IMR-90 (cell line): ENCODE measurements at regions not wholly inside any gene's neighbourhood (a gene's known extent, or its start where the extent isn't known, plus 50 kb on each side); places are given as distances from the start of the nearest gene placed in this dataset.

Experiments
- ATAC-seq: fragments of 200-7000 bp; cut with Tn5 transposase; 2 replicates; pipeline ENCODE4 v1.9.1; 2020; ENCODE audit warnings: low read depth, mild to moderate bottlenecking, moderate library complexity
- BruUV-seq: library from RNA; stranded (reverse); fragments of 400-500 nt; replicated peaks from 2 replicates; lab custom pipeline; 2021; lab: Mats Ljungman, UMichigan
- CTCF ChIA-PET: fragments of 300-600 bp; formaldehyde crosslinking; extraction: SDS; loops from one replicate; lab custom pipeline; 2021; ENCODE audit warnings: antibody characterized with exemption; lab: Yijun Ruan, JAX
- POLR2A ChIA-PET: fragments of 300-600 bp; sonication (Branson Sonifier 250); formaldehyde crosslinking; loops from one replicate; lab custom pipeline; 2022; ENCODE audit warnings: antibody characterized with exemption; ENCODE audit not compliant: unreplicated experiment; lab: Charles Lee
- DNase-seq: peaks from one replicate; pipeline ENCODE4 v3.0.0; 2013
- H2AFZ ChIP-seq: replicated peaks from 2 replicates; pipeline ENCODE3; 2013; ENCODE audit warnings: low read length, mild to moderate bottlenecking; ENCODE audit not compliant: poor library complexity
- H2AK5ac ChIP-seq: 2 replicates; pipeline ENCODE4 v1.6.1; 2013; ENCODE audit warnings: low read depth, low read length, inconsistent platforms
- H2AK9ac ChIP-seq: replicated peaks from 2 replicates; pipeline ENCODE3; 2013; ENCODE audit warnings: mild to moderate bottlenecking, low read depth, low read length, moderate library complexity; ENCODE audit not compliant: poor library complexity
- H2BK120ac ChIP-seq: 2 replicates; pipeline ENCODE4 v1.6.1; 2013; ENCODE audit warnings: low read depth, low read length, inconsistent platforms
- H2BK15ac ChIP-seq: 3 replicates; pipeline ENCODE4 v1.6.1; 2013; ENCODE audit warnings: low read depth, low read length, inconsistent platforms
- H2BK20ac ChIP-seq: 2 replicates; pipeline ENCODE4 v1.6.1; 2013; ENCODE audit warnings: low read depth, mild to moderate bottlenecking, inconsistent platforms, low read length, moderate library complexity
- H2BK5ac ChIP-seq: 2 replicates; pipeline ENCODE4 v1.6.1; 2013; ENCODE audit warnings: mild to moderate bottlenecking, low read depth, low read length, inconsistent platforms; ENCODE audit not compliant: poor library complexity, severe bottlenecking
- H3K14ac ChIP-seq: replicated peaks from 2 replicates; pipeline ENCODE4 v1.6.1; 2013; ENCODE audit warnings: low read depth, low read length, inconsistent platforms
- H3K18ac ChIP-seq: 2 replicates; pipeline ENCODE4 v1.6.1; 2013; ENCODE audit warnings: low read depth, low read length, control low read depth
- H3K23ac ChIP-seq: 2 replicates; pipeline ENCODE4 v1.6.1; 2013; ENCODE audit warnings: low read depth, low read length, inconsistent platforms
- H3K27ac ChIP-seq: 2 replicates; pipeline ENCODE4 v1.5.1; 2013; ENCODE audit warnings: mild to moderate bottlenecking, control low read depth, low read length; ENCODE audit not compliant: insufficient read depth
- H3K27me3 ChIP-seq: 2 replicates; pipeline ENCODE4 v1.6.1; 2013; ENCODE audit warnings: low read length; ENCODE audit not compliant: control insufficient read depth, insufficient read depth
- H3K36me3 ChIP-seq: 2 replicates; pipeline ENCODE4 v1.6.1; 2013; ENCODE audit warnings: low read length, mixed read lengths; ENCODE audit not compliant: control insufficient read depth, insufficient read depth
- H3K4ac ChIP-seq: 2 replicates; pipeline ENCODE4 v1.6.1; 2013; ENCODE audit warnings: low read depth, low read length, inconsistent platforms
- H3K4me1 ChIP-seq: 2 replicates; pipeline ENCODE4 v1.6.1; 2013; ENCODE audit warnings: low read length, mixed read lengths; ENCODE audit not compliant: control insufficient read depth, insufficient read depth
- H3K4me2 ChIP-seq: 2 replicates; pipeline ENCODE4 v1.6.1; 2013; ENCODE audit warnings: low read depth, mild to moderate bottlenecking, control low read depth, low read length, moderate library complexity
- H3K4me3 ChIP-seq: 2 replicates; pipeline ENCODE4 v1.5.1; 2013; ENCODE audit warnings: low read depth, mild to moderate bottlenecking, control low read depth, low read length, moderate library complexity; ENCODE audit not compliant: insufficient read depth
- H3K56ac ChIP-seq: 2 replicates; pipeline ENCODE4 v1.6.1; 2013; ENCODE audit warnings: low read length, inconsistent platforms; ENCODE audit not compliant: insufficient read depth; ENCODE audit errors: extremely low read depth
- H3K79me1 ChIP-seq, 2 experiments: 2 replicates each; pipeline ENCODE4 v1.6.1; 2013; ENCODE audit warnings: low read length in 2 of 2, inconsistent platforms in 1 of 2, low read depth in 1 of 2
- H3K9ac ChIP-seq: 2 replicates; pipeline ENCODE4 v1.6.1; 2013; ENCODE audit warnings: low read depth, low read length, control low read depth
- H3K9me1 ChIP-seq: 2 replicates; pipeline ENCODE4 v1.6.1; 2013; ENCODE audit warnings: low read length, inconsistent platforms; ENCODE audit not compliant: insufficient read depth
- H3K9me3 ChIP-seq: 2 replicates; pipeline ENCODE4 v1.6.1; 2013; ENCODE audit warnings: low read length; ENCODE audit not compliant: control insufficient read depth, insufficient read depth
- H4K20me1 ChIP-seq: 2 replicates; pipeline ENCODE4 v1.6.1; 2013; ENCODE audit warnings: low read length, inconsistent platforms; ENCODE audit not compliant: insufficient read depth
- H4K5ac ChIP-seq: 2 replicates; pipeline ENCODE4 v1.6.1; 2013; ENCODE audit warnings: mild to moderate bottlenecking, low read depth, low read length, control low read depth
- H4K8ac ChIP-seq, 2 experiments: 2 replicates each; pipeline ENCODE4 v1.6.1; 2013; ENCODE audit warnings: low read depth in 2 of 2, low read length in 2 of 2, control low read depth in 1 of 2, inconsistent platforms in 1 of 2
- H4K91ac ChIP-seq: 2 replicates; pipeline ENCODE4 v1.6.1; 2013; ENCODE audit warnings: low read depth, low read length, inconsistent platforms; ENCODE audit not compliant: insufficient read depth
- BHLHE40 ChIP-seq: fragments of 150-350 bp; IDR thresholded peaks from 2 replicates; pipeline ENCODE4 v1.6.1; 2016; ENCODE audit warnings: mild to moderate bottlenecking, low read depth, low read length
- NFE2L2 ChIP-seq: fragments of 150-350 bp; IDR thresholded peaks from 2 replicates; pipeline ENCODE4 v1.6.1; 2016; ENCODE audit warnings: low read depth, mild to moderate bottlenecking, low read length
- POLR2A ChIP-seq: IDR thresholded peaks from 2 replicates; pipeline ENCODE4 v1.6.1; 2012; ENCODE audit warnings: mild to moderate bottlenecking, low read depth, low read length
- RCOR1 ChIP-seq: IDR thresholded peaks from 2 replicates; pipeline ENCODE4 v1.6.1; 2012; ENCODE audit warnings: mild to moderate bottlenecking, low read length, improper control_type of control experiment; ENCODE audit not compliant: insufficient replicate concordance
- SMC3 ChIP-seq: fragments of 150-350 bp; IDR thresholded peaks from 2 replicates; pipeline ENCODE4 v1.6.1; 2016; ENCODE audit warnings: low read depth, mild to moderate bottlenecking, antibody characterized with exemption, low read length, moderate library complexity
- WGBS, 2 experiments: methylation state at CpG; one replicate each; pipeline versions ENCODE4 v1.1.5 to v1.1.7; 2013; ENCODE audit warnings: missing lambda C conversion rate in 2 of 2; ENCODE audit not compliant: insufficient read length in 1 of 2; ENCODE audit errors: extremely low coverage in 2 of 2; 5-methylcytosine and 5-hydroxymethylcytosine counted together
- dilution Hi-C: fragments of 300-500 bp; cut with HindIII; formaldehyde crosslinking; loops from one replicate; pipeline ENCODE4 v1.14.3; 2018; ENCODE audit warnings: low sequenced_read_pairs; ENCODE audit not compliant: unreplicated experiment
- in situ Hi-C: fragments of 300-500 bp; cut with MboI; formaldehyde crosslinking; loops from 3 replicates; pipeline ENCODE4 v1.14.3; 2019; ENCODE audit warnings: low sequenced_read_pairs, inconsistent platforms, mixed read lengths
- intact Hi-C: fragments of 100-400 bp; cut with micrococcal nuclease; formaldehyde crosslinking; loops from 2 replicates; pipeline ENCODE4 v1.10.0; 2022
- TF ChIP-seq, protein P1 (sequence below): fragments of 150-350 bp; IDR thresholded peaks from 2 replicates; pipeline ENCODE4 v1.6.1; 2016; ENCODE audit warnings: low read depth, mild to moderate bottlenecking, low read length, moderate library complexity, borderline replicate concordance
- TF ChIP-seq, protein P2 (sequence below): fragments of 150-350 bp; IDR thresholded peaks from 2 replicates; pipeline ENCODE4 v1.6.1; 2017; ENCODE audit warnings: mild to moderate bottlenecking, antibody characterized with exemption, low read length, low read depth

- Histone ChIP-seq H3K14ac (no peak overlapping the region), H4K91ac (no peak overlapping the region), H3K4ac (no peak overlapping the region), H2AK9ac (no peak overlapping the region), H2BK5ac (no peak overlapping the region), H3K4me1 (no peaks in the 10 kb centered on the region; the same call in 1 of the 2 replicates), H2AFZ (no peak overlapping the region), H3K36me3 (no peaks in the 10 kb centered on the region), H3K9me1 (no peaks in the 10 kb centered on the region), H3K4me2 (no peak overlapping the region), H3K23ac (no peak overlapping the region), H2BK20ac (no peak overlapping the region), H2AK5ac (no peak overlapping the region), H4K5ac (no peak overlapping the region), H3K27me3 (no peaks in the 10 kb centered on the region), H2BK15ac (no peak overlapping the region), H3K79me1 (no peaks in the 10 kb centered on the region), H3K56ac (no peak overlapping the region), H4K8ac (no peak overlapping the region), H3K9ac (no peak overlapping the region), H3K18ac (no peak overlapping the region), H2BK120ac (no peak overlapping the region), H4K20me1 (no peaks in the 10 kb centered on the region), H3K9me3 (no peaks in the 10 kb centered on the region), H3K4me3 (no peak overlapping the region), H3K27ac (no peak overlapping the region)
- CTCF ChIA-PET: interaction anchor here (0.6 kb wide), 1 partner anchor 181 kb away, joined by 3 read pairs; no protein-coding TSS in a partner anchor
- dilution Hi-C loops (no loop called here), in situ Hi-C loops (no loop called here), intact Hi-C loops (no loop called here)
- TF ChIP-seq POLR2A (no peak), RCOR1 (no peak), NFE2L2 (no peak), BHLHE40 (no peak), SMC3 (no peak)
- TF ChIP-seq, protein P1, sequence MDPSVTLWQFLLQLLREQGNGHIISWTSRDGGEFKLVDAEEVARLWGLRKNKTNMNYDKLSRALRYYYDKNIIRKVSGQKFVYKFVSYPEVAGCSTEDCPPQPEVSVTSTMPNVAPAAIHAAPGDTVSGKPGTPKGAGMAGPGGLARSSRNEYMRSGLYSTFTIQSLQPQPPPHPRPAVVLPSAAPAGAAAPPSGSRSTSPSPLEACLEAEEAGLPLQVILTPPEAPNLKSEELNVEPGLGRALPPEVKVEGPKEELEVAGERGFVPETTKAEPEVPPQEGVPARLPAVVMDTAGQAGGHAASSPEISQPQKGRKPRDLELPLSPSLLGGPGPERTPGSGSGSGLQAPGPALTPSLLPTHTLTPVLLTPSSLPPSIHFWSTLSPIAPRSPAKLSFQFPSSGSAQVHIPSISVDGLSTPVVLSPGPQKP: no peak
- TF ChIP-seq, protein P2, sequence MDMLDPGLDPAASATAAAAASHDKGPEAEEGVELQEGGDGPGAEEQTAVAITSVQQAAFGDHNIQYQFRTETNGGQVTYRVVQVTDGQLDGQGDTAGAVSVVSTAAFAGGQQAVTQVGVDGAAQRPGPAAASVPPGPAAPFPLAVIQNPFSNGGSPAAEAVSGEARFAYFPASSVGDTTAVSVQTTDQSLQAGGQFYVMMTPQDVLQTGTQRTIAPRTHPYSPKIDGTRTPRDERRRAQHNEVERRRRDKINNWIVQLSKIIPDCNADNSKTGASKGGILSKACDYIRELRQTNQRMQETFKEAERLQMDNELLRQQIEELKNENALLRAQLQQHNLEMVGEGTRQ: no peak
- DNase-seq: no peak
- BruUV-seq: no TSS peak
- POLR2A ChIA-PET: no interaction called here
- ATAC-seq: no peak
- WGBS, 2 experiments: no CpG with 5 or more reads among the region's 10 CpGs
These were observed 50.5 kb upstream of the SCAF8 start for GRCh38 chr6:154682633-154683125.
